Activated CD4-positive, alpha-beta memory T cell treated with anti-CD3 and anti-CD28 coated beads, Interleukin-2, amount 10 ng/mL, durations not matched to agents 7 days and 5 days (primary cell): ENCODE measurements at regions not wholly inside any gene's neighbourhood (a gene's known extent, or its start where the extent isn't known, plus 50 kb on each side); places are given as distances from the start of the nearest gene placed in this dataset.

Experiments
- CTCF ChIA-PET: fragments of 350-600 bp; sonication (Branson Sonifier 250); formaldehyde crosslinking; loops from one replicate; lab custom pipeline; 2021; ENCODE audit warnings: antibody characterized with exemption, inconsistent platforms; lab: Charles Lee
- POLR2A ChIA-PET: fragments of 350-600 bp; sonication (Branson Sonifier 250); formaldehyde crosslinking; loops from one replicate; lab custom pipeline; 2021; ENCODE audit warnings: antibody characterized with exemption; lab: Charles Lee
- DNase-seq: peaks from one replicate; pipeline ENCODE4 v3.0.0-alpha.2; 2020
- H3K27ac Mint-ChIP-seq: one replicate; pipeline ENCODE4 v1.8.0; 2021; ENCODE audit warnings: mild to moderate bottlenecking, mixed read lengths
- H3K27me3 Mint-ChIP-seq: one replicate; pipeline ENCODE4 v1.8.0; 2021; ENCODE audit warnings: mixed read lengths
- H3K36me3 Mint-ChIP-seq: one replicate; pipeline ENCODE4 v1.8.0; 2021; ENCODE audit warnings: low read depth, mixed read lengths
- H3K4me1 Mint-ChIP-seq: one replicate; pipeline ENCODE4 v1.8.0; 2021; ENCODE audit warnings: mixed read lengths
- H3K4me3 Mint-ChIP-seq: one replicate; pipeline ENCODE4 v1.8.0; 2021; ENCODE audit warnings: mild to moderate bottlenecking, mixed read lengths
- H3K9me3 Mint-ChIP-seq: one replicate; pipeline ENCODE4 v1.8.0; 2021; ENCODE audit warnings: mixed read lengths

- H3K4me3 Mint-ChIP-seq, result no peak overlapping the region
- H3K9me3 Mint-ChIP-seq, result no peaks in the 10 kb centered on the region
- no peaks in the 10 kb centered on the region for H3K36me3 Mint-ChIP-seq
- H3K27me3 Mint-ChIP-seq, result no peaks in the 10 kb centered on the region
- ChIA-PET CTCF (no interaction called here), POLR2A (no interaction called here)
- no peak for DNase-seq
- no peak overlapping the region for H3K27ac Mint-ChIP-seq
- H3K4me1 Mint-ChIP-seq, result no peaks in the 10 kb centered on the region
Measured at GRCh38 chr7:109176661-109177060, 607.0 kb downstream of the DNAJB9 start.

DNA sequence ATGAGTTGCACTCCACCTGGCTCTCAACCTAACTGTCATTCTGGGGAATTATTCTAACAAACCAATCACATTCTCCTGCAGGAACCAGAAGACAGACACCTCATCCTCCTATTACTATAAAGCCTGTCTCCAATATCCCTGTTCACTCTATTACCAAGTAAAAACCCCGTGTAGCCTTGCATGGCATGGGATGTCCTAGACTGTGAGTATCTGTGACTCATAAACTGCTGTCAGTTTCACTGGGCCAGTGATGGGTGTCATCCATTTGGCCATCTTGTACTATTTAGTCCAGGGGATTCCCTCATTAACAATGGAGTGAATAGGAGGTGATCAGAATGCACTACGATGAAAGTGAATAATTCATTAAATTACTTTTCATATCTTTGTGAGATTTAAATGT lies 608.7 kb downstream of the DNAJB9 start:
- POLR2A ChIA-PET, result no interaction called here
- Mint-ChIP-seq H3K27me3 (no peaks in the 10 kb centered on the region), H3K27ac (no peak overlapping the region), H3K9me3 (peaks cover 2% of the 10 kb centered on the region), H3K4me1 (no peaks in the 10 kb centered on the region), H3K4me3 (no peak overlapping the region), H3K36me3 (no peaks in the 10 kb centered on the region)
- CTCF ChIA-PET, result no interaction called here
- no peak for DNase-seq

DNA sequence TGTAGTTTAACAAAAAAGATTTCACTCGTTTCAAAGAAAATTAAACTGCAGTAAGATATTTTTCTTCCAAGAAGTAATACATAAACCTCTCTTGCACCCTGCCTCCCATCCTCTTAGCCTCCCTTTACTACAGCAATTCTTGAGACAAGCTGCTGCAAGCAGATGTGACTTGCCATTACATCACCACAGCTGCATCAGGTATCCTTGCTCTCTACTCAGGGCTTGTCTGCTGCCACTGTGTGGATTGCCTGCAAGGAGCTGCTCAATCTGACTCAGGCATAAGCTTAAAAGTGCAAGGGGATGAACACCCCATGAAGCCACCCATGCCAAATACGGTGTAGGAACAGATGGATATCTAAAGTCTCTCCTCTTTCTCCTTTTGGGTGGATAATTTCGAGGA lies 609.9 kb downstream of the DNAJB9 start:
- POLR2A ChIA-PET, result no interaction called here
- no peak overlapping the region for H3K27ac Mint-ChIP-seq
- peaks cover 5% of the 10 kb centered on the region for H3K9me3 Mint-ChIP-seq
- DNase-seq, result no peak
- no peak overlapping the region for H3K4me3 Mint-ChIP-seq
- no peaks in the 10 kb centered on the region for H3K36me3 Mint-ChIP-seq
- H3K27me3 Mint-ChIP-seq, result no peaks in the 10 kb centered on the region
- CTCF ChIA-PET, result no interaction called here
- no peaks in the 10 kb centered on the region for H3K4me1 Mint-ChIP-seq

- POLR2A ChIA-PET, result no interaction called here
Measured at GRCh38 chr7:109190766-109191398, 621.2 kb downstream of the DNAJB9 start.

DNA sequence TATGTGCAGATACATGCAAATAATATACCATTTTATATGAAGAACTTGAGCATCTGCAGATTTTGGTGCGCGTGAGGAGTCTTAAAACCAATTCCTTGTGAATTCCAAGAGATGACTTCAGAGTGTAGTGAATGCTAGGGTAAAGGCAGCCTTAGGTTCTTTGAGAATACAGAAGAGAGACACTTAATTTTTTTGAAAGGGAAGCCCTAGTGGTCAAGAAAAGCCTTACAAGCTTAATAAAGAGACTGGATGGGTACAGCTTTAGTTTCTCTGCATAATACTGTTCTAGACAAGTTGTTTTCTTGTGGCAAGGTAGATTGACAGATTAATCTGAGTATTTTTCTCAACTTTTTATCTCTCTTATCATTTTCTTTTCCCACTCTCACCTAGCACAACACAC lies 636.5 kb downstream of the DNAJB9 start:
- CTCF ChIA-PET, result no interaction called here
- Mint-ChIP-seq H3K4me1 (no peaks in the 10 kb centered on the region), H3K9me3 (peaks cover 13% of the 10 kb centered on the region), H3K27me3 (no peaks in the 10 kb centered on the region), H3K36me3 (no peaks in the 10 kb centered on the region), H3K27ac (no peak overlapping the region), H3K4me3 (no peak overlapping the region)
- DNase-seq, result no peak
- POLR2A ChIA-PET, result no interaction called here

More at GRCh38 chr7:109190766-109191398, 621.2 kb downstream of the DNAJB9 start:
- no peaks in the 10 kb centered on the region for H3K27me3 Mint-ChIP-seq
- CTCF ChIA-PET, result no interaction called here
- H3K4me3 Mint-ChIP-seq, result no peak overlapping the region
- no peaks in the 10 kb centered on the region for H3K36me3 Mint-ChIP-seq
- no peak overlapping the region for H3K27ac Mint-ChIP-seq
- peaks cover 8% of the 10 kb centered on the region for H3K9me3 Mint-ChIP-seq
- no peak for DNase-seq
- no peaks in the 10 kb centered on the region for H3K4me1 Mint-ChIP-seq

GRCh38 chr7:109213081-109213480 lies 643.4 kb downstream of the DNAJB9 start:
- no peak for DNase-seq
- no peak overlapping the region for H3K27ac Mint-ChIP-seq

DNA sequence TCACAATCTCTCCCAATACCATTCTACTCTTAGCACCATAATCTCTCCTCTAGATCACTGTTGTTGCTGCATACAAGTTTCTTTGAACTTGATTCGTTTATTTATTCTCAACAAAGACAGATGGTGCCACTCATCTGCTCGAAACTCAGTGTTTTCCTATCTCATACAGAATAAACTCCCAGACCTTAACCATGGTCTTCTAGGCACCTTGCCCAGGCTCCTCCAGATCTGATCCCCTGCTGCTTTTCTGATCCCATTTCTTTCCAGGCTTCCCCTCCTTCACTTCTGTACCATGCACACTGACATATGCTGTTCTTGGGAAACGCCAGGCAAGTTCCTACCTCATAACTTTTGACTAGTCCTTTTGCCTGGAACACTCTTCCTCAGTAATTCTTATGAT lies 645.7 kb downstream of the DNAJB9 start:
- ChIA-PET POLR2A (no interaction called here), CTCF (no interaction called here)
- Mint-ChIP-seq H3K27ac (no peak overlapping the region), H3K27me3 (no peaks in the 10 kb centered on the region), H3K4me1 (no peaks in the 10 kb centered on the region), H3K4me3 (no peak overlapping the region), H3K36me3 (no peaks in the 10 kb centered on the region), H3K9me3 (peaks cover 2% of the 10 kb centered on the region)
- no peak for DNase-seq

More at GRCh38 chr7:109213081-109213480, 643.4 kb downstream of the DNAJB9 start:
- Mint-ChIP-seq H3K4me1 (no peaks in the 10 kb centered on the region), H3K36me3 (no peaks in the 10 kb centered on the region), H3K9me3 (peaks cover 6% of the 10 kb centered on the region), H3K27me3 (no peaks in the 10 kb centered on the region), H3K4me3 (no peak overlapping the region)
- POLR2A ChIA-PET, result no interaction called here
- CTCF ChIA-PET, result no interaction called here

GRCh38 chr7:109224100-109224499 lies 654.4 kb downstream of the DNAJB9 start:
- no peak overlapping the region for H3K4me3 Mint-ChIP-seq
- H3K9me3 Mint-ChIP-seq, result no peaks in the 10 kb centered on the region
- ChIA-PET POLR2A (no interaction called here), CTCF (no interaction called here)
- no peaks in the 10 kb centered on the region for H3K4me1 Mint-ChIP-seq
- DNase-seq, result no peak
- no peaks in the 10 kb centered on the region for H3K36me3 Mint-ChIP-seq
- no peaks in the 10 kb centered on the region for H3K27me3 Mint-ChIP-seq
- no peak overlapping the region for H3K27ac Mint-ChIP-seq

DNA sequence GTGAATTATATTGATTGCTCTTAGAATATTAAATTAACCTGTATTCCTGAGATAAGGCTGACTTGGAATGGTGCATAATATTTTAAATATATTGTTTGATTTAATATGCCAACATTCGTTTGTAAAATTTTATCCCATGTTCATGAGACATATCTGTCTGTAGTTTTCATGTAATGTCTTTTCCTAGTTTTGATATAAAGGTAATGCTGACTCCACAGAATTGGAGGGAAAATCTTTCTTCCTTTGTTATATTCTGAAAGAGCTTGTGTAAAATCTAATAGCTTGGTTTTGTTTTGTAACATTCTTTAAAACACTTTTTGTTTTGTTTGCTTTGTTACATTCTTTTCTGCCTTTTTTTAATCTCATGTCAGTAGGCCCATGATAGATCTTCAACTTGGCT lies 657.0 kb downstream of the DNAJB9 start:
- H3K36me3 Mint-ChIP-seq, result no peaks in the 10 kb centered on the region
- CTCF ChIA-PET, result no interaction called here
- no peak overlapping the region for H3K27ac Mint-ChIP-seq
- no peak for DNase-seq
- POLR2A ChIA-PET, result no interaction called here
- no peaks in the 10 kb centered on the region for H3K27me3 Mint-ChIP-seq
- H3K4me3 Mint-ChIP-seq, result no peak overlapping the region
- peaks cover 2% of the 10 kb centered on the region for H3K9me3 Mint-ChIP-seq
- H3K4me1 Mint-ChIP-seq, result no peaks in the 10 kb centered on the region

GRCh38 chr7:109235316-109235715 lies 665.6 kb downstream of the DNAJB9 start:
- POLR2A ChIA-PET, result no interaction called here
- CTCF ChIA-PET, result interaction anchor here (0.6 kb wide), 1 partner anchor 68 kb away, joined by 3 read pairs; no protein-coding TSS in a partner anchor
- no peaks in the 10 kb centered on the region for H3K27me3 Mint-ChIP-seq
- no peak for DNase-seq
- no peaks in the 10 kb centered on the region for H3K36me3 Mint-ChIP-seq
- no peak overlapping the region for H3K4me3 Mint-ChIP-seq
- H3K4me1 Mint-ChIP-seq, result no peaks in the 10 kb centered on the region
- H3K27ac Mint-ChIP-seq, result no peak overlapping the region
- peaks cover 10% of the 10 kb centered on the region for H3K9me3 Mint-ChIP-seq

DNA sequence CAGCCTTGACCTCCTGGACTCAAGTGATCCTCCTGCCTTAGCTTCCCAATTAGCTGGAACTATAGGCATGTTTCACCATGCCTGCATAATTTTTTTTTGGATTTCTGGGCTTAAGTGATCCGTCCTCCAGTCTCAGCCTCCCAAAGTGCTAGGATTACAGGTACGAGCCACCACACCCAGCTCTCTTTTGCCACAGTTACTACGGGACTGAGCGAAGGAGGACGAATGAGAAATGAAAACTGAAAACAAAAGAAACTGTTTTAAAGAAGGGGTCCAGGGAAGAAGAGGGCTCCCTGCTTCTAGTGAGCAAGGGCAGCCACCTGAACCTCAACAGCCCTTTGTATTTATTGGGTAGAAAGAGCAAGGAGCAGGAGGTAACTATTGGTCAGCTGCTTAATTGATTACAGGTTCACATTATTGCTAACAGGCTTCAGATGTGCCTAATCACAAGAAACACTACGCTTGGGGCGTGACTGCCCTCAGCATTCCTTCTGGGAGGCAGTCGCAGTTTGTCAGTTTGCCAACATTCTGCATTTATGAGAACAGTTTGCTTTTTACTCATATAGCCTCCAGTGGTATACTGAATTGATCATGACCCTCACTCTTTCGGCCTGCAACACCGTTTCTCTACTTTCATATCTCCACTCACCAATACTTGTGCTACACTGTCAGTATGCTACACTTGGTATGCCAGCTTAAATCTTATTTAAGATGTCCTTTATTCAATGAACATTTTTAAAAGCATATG lies 676.8 kb downstream of the DNAJB9 start:
- Mint-ChIP-seq H3K4me1 (no peaks in the 10 kb centered on the region), H3K27ac (no peak overlapping the region), H3K9me3 (peaks cover 3% of the 10 kb centered on the region), H3K36me3 (no peaks in the 10 kb centered on the region), H3K27me3 (no peaks in the 10 kb centered on the region), H3K4me3 (no peak overlapping the region)
- DNase-seq, result no peak
- ChIA-PET POLR2A (no interaction called here), CTCF (no interaction called here)

GRCh38 chr7:109256762-109257560 lies 687.3 kb downstream of the DNAJB9 start:
- no peak for DNase-seq
- POLR2A ChIA-PET, result no interaction called here
- CTCF ChIA-PET, result no interaction called here
- Mint-ChIP-seq H3K27me3 (no peaks in the 10 kb centered on the region), H3K4me1 (no peaks in the 10 kb centered on the region), H3K4me3 (no peak overlapping the region), H3K27ac (no peak overlapping the region), H3K36me3 (no peaks in the 10 kb centered on the region), H3K9me3 (no peaks in the 10 kb centered on the region)

DNA sequence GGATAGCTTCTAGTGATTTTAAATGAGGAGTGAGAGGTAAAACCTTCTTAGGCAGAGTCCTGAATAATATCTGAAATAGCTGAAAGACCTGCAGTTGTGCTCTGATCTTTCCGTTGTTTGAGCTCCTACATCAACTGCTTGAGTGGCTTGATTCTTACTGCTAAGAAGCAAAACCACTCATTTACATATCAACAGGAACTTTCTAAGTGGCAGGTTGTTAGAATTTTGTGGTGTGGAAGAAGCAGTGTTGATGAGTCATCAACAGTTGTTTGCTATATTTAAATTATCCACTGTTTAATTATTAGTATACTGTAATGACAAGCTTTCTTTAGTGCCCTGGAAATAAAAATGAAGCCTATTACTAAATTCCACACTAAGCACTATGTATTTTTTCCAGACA lies 689.5 kb downstream of the DNAJB9 start:
- Mint-ChIP-seq H3K4me3 (no peak overlapping the region), H3K27me3 (no peaks in the 10 kb centered on the region), H3K9me3 (no peaks in the 10 kb centered on the region), H3K4me1 (no peaks in the 10 kb centered on the region), H3K27ac (no peak overlapping the region), H3K36me3 (no peaks in the 10 kb centered on the region)
- DNase-seq, result no peak
- POLR2A ChIA-PET, result no interaction called here
- CTCF ChIA-PET, result no interaction called here
